HUES6 (cell line): ENCODE measurements at regions not wholly inside any gene's neighbourhood (a gene's known extent, or its start where the extent isn't known, plus 50 kb on each side); places are given as distances from the start of the nearest gene placed in this dataset.
A peak's percentile ranks its signal among the peaks of the same experiment; 100 is the strongest.

ENCODE experiments used
- H3K27ac ChIP-seq: 2 replicates; pipeline ENCODE4 v1.7.0; 2013; ENCODE audit warnings: low read depth, mild to moderate bottlenecking, low read length, inconsistent platforms
- H3K27me3 ChIP-seq: 2 replicates; pipeline ENCODE4 v1.6.1; 2013; ENCODE audit warnings: low read length; ENCODE audit not compliant: control insufficient read depth, insufficient read depth
- H3K36me3 ChIP-seq: 2 replicates; pipeline ENCODE4 v1.6.1; 2013; ENCODE audit warnings: low read length; ENCODE audit not compliant: control insufficient read depth, insufficient read depth
- H3K4me1 ChIP-seq: 2 replicates; pipeline ENCODE4 v1.6.1; 2013; ENCODE audit warnings: low read length; ENCODE audit not compliant: control insufficient read depth, insufficient read depth
- H3K4me3 ChIP-seq: 2 replicates; pipeline ENCODE4 v1.5.1; 2013; ENCODE audit warnings: low read depth, low read length
- H3K9ac ChIP-seq: one replicate; pipeline ENCODE4 v1.6.1; 2013; ENCODE audit warnings: mild to moderate bottlenecking, low read length
- H3K9me3 ChIP-seq: 2 replicates; pipeline ENCODE4 v1.6.1; 2013; ENCODE audit warnings: low read depth, low read length; ENCODE audit not compliant: control insufficient read depth, insufficient read depth

DNA sequence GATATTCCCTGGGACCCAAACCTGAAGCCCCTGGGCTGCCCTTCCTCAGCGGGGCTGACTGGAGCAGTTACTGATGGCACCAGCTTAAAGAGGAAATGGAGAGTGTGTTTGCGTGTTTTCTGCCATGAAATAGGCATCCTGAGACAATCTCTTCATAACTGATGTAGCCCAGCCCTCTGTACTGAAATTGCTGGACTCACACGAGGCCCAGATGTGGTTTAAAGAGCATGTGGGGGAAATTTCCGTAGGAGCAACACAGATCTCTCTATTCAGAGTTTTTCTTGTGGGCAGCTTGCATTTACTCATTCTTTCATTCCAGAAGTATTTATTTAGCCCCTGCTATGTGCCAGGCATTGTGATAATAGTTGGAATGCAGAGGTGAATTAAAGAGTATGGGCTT lies 782.1 kb upstream of the TBX3 start:
- 0 out of 2 replicates have a peak, but pooled peaks cover 4% of the 10 kb centered on the region for H3K27me3 ChIP-seq
- H3K36me3 ChIP-seq, result no peaks in the 10 kb centered on the region
- H3K9ac ChIP-seq, result no peak overlapping the region
- H3K4me1 ChIP-seq, result peaks cover 4% of the 10 kb centered on the region; the same call in 1 of the 2 replicates
- H3K27ac ChIP-seq, result no peak overlapping the region
- no peak overlapping the region for H3K4me3 ChIP-seq
- no peaks in the 10 kb centered on the region for H3K9me3 ChIP-seq

DNA sequence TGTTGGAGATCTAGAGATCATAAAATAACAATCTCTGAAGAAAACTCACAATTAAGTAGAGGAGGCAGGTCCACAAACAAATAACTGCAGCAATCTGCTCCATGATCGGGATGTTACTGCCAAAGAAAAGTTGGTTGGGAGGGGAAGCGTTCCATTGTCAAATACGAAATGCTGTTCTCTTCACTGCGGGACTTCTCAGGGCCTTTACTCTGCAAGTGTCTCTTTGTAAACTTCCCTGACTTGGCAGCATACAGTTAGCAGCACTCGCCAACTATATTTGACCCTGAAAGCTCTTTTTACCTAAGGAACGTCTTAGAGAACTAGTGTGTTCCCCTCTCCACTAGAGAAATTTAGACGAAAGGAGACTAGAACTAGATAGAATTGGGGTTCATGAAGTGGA lies 780.7 kb upstream of the TBX3 start:
- Histone ChIP-seq H3K36me3 (no peaks in the 10 kb centered on the region), H3K27ac (no peak overlapping the region)

DNA sequence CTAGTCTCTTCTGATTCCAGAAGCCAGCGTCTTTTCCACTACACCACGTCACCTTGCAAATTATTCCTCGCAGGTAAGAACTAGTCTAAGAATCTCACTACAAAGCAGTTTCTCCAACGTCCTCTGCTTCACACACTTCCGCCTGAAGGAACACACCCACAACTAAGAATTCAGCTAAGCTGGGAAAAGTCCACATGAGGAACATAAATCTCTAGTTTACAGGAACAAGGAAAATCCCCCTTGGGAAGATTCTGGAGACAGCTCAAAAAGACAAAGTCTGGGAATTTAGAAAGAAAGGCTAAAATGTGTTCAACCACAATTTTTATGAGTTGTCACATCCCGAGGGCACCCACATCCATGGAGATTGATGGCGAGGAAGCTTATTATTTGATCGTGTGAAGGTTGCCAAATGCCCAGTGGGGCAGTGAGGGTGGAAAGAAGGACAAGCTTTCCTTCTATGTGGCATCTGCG lies 780.2 kb upstream of the TBX3 start:
- H3K36me3 ChIP-seq, result no peaks in the 10 kb centered on the region
- 0 out of 2 replicates have a peak, but pooled peaks cover 4% of the 10 kb centered on the region for H3K27me3 ChIP-seq
- peaks cover 4% of the 10 kb centered on the region; the same call in 1 of the 2 replicates for H3K4me1 ChIP-seq
- no peaks in the 10 kb centered on the region for H3K9me3 ChIP-seq
- no peak overlapping the region for H3K9ac ChIP-seq
- H3K27ac ChIP-seq, result no peak overlapping the region
- no peak overlapping the region for H3K4me3 ChIP-seq

More for the DNA sequence above, 780.7 kb upstream of the TBX3 start:
- 0 out of 2 replicates have a peak, but pooled peaks cover 4% of the 10 kb centered on the region for H3K27me3 ChIP-seq
- H3K9me3 ChIP-seq, result no peaks in the 10 kb centered on the region
- no peak overlapping the region for H3K4me3 ChIP-seq
- no peak overlapping the region for H3K9ac ChIP-seq
- peaks cover 4% of the 10 kb centered on the region; the same call in 1 of the 2 replicates for H3K4me1 ChIP-seq

DNA sequence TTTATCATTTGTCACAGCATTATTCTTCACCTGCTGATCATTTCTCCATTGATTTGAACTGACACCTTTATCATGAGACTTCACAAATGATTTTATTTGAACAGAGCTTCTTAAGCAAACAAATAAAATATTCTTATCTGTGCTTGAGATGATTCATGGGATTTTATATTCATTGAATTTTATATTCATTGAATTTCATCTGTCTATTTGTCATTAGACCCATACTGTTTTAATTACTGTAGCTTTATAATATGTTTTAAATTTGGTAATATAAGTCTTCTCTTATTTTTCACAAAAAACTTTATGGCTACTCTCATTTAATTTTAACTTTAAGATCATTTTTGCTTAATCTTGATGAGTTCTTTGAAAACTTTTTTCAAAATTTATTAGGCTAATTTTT lies 777.4 kb upstream of the TBX3 start:
- Histone ChIP-seq H3K36me3 (no peaks in the 10 kb centered on the region), H3K27ac (no peak overlapping the region), H3K27me3 (0 out of 2 replicates have a peak, but pooled peaks cover 4% of the 10 kb centered on the region), H3K9me3 (no peaks in the 10 kb centered on the region), H3K9ac (no peak overlapping the region), H3K4me3 (no peak overlapping the region), H3K4me1 (peaks cover 7% of the 10 kb centered on the region; the same call in 1 of the 2 replicates)

DNA sequence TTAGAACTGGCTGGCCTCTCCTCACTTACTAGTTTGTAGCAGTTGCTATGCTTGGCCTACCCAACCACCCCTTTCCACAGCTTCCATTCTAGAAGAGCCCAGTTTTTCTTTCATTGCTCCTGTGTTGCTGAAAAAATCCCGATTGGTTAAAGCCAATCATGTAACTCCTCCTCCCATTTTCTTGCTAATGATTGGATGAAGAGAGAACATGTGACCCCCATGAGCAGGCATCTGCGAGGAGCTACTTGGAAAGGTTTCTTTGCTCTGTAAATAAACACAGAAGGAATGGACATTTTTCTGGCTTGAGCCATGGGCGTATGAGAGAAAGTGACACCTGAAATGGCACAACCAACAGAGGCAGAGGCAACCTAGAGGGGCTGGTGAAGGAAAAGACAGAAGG lies 773.8 kb upstream of the TBX3 start:
- no peaks in the 10 kb centered on the region for H3K36me3 ChIP-seq
- peaks cover 15% of the 10 kb centered on the region for H3K4me1 ChIP-seq
- no peak overlapping the region for H3K9ac ChIP-seq
- no peak overlapping the region for H3K4me3 ChIP-seq
- H3K27ac ChIP-seq, result no peak overlapping the region
- H3K27me3 ChIP-seq, result no peaks in the 10 kb centered on the region
- no peaks in the 10 kb centered on the region for H3K9me3 ChIP-seq

DNA sequence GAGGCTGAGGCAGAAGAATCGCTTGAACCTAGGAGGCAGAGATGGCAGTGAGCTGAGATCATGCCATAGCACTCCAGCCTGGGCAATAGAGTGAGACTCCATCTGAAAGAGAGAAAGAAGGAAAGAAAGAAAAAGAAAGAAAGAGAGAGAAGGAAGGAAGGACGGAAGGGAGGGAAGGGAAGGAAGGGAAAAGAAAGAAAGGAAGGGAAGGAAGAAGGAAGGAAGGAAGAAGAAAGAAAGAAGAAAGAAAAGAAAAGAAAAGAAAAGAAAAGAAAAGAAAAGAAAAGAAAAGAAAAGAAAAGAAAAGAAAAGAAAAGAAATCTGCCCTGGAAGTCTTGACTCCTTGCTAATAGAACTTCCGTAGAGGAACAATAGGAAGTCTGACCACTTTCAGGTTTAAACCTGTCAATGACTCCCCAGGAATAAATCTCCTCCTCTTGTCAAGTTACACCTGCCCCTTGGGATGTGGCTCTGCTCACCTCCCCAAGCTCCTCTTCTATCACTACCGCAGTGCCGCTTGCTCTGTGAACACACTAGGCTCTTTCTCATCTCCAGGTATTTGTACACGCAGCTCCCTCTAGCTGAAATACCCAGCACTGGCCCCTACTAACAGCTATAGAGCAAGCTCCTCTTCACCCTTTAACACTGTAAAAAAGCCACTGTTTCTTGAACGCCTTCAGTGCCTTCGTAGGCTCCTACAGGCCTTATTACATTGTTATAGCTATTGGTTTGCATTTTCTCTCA lies 773.1 kb upstream of the TBX3 start:
- H3K4me3 ChIP-seq, result no peak overlapping the region
- H3K27ac ChIP-seq, result no peak overlapping the region
- H3K27me3 ChIP-seq, result peaks cover 5% of the 10 kb centered on the region; the same call in 1 of the 2 replicates
- H3K9me3 ChIP-seq, result no peaks in the 10 kb centered on the region
- H3K9ac ChIP-seq, result no peak overlapping the region
- H3K4me1 ChIP-seq, result peaks cover 22% of the 10 kb centered on the region
- no peaks in the 10 kb centered on the region for H3K36me3 ChIP-seq

DNA sequence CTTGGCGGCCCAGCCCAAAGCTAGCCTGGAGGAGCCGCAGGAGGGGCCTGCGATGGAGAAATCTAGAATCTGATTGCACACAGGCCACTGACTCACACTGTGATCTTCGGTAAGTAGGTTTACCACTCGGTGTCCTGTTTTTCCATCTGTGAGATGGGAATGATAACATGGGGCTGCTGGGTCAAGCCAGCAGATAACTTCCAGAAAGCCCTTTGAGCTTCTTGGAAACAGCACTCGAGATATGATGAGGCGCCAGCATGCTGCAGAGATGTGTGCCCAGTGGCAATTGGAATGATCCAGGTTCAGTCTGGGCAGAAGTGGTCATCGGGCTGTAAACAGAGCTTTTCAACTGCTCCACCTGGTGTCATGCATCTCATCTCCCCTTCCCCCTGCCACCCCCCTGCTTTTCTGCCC lies 771.3 kb upstream of the TBX3 start:
- Histone ChIP-seq H3K36me3 (no peaks in the 10 kb centered on the region), H3K9me3 (no peaks in the 10 kb centered on the region), H3K4me3 (no peak overlapping the region), H3K27me3 (peaks cover 18% of the 10 kb centered on the region), H3K9ac (no peak overlapping the region), H3K27ac (no peak overlapping the region), H3K4me1 (peaks cover 35% of the 10 kb centered on the region)

DNA sequence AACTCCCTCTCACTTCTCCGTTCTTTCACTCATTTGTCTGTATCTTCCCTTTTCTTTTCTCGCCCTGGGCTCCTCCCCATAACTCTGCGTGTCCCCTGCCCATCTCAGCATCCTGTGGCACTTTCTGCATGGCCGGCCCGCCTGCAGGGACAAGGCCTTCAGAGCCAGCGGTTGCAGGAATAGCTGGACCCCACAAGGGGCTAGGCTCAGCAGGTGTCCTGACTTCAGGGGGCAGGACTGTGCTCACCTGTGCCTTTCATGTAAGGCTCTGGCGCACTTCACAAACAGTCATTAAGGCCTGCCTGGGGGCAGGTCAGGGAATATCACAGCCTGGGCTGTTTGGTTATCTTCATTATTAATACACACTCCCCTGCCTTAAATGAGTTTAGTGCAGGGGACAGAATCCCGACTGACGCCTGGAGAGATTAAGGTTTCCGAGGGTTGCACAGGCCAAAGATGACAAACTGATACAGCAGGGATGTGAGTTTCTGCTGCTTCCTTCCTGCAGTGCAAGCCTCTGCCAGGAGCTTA lies 768.8 kb upstream of the TBX3 start:
- Histone ChIP-seq H3K27me3 (peaks cover 18% of the 10 kb centered on the region), H3K9me3 (no peaks in the 10 kb centered on the region), H3K9ac (peak overlapping the region; percentile 71), H3K4me3 (peak overlapping the region; percentile 86), H3K27ac (no peak overlapping the region), H3K36me3 (no peaks in the 10 kb centered on the region), H3K4me1 (peaks cover 52% of the 10 kb centered on the region)

DNA sequence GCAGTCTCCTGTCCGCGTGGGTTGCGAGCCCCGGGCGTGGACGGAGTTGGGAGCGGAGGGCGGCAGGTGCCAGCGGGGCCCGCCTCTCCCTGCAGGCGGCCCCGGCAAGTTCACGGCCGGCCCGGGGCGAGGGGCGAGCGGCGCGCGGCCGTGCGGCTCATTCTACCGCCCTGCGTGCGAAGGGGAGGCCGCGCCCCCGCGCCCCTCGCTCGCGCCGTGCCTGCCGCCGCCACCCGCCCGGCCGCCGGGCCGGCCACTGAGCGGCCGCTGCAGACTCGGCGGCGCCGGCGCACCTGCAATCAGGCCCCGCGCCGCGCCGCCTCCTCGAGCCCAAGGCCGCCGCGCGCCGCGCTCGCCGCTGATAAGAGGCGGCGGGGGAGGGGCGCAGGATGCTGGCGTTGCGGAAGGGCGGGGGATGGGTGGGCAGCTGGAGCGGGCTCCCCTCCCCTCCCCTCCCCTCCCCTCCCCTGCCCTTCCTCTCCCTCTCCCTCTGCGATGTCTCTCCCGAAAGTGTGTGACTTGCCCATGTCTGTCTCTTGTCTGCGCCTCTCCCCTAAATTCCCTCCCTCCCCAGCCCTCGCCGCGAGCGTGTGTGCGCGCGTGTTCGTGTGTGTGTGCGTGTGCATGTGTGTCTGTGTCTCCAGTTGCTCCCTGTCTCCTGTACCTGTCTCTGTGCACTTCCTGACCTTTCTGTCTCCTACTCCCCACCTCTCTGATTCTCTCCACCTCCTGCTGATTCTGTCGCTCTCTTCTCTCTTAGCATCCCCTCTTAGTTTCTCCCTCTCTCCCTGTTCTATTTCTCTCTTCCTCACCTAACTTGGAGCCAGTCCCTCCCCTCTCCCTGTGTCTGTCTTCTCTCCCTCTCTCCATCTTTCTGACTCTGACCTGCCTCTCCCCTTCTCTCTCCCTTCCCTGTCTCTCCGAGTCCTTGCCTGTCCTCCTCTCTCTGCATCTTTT lies 768.1 kb upstream of the TBX3 start:
- Histone ChIP-seq H3K27ac (no peak overlapping the region), H3K36me3 (no peaks in the 10 kb centered on the region), H3K9ac (peak overlapping the region; percentile 71), H3K9me3 (no peaks in the 10 kb centered on the region), H3K4me1 (peaks cover 48% of the 10 kb centered on the region), H3K4me3 (peak overlapping the region; percentile 86), H3K27me3 (peaks cover 18% of the 10 kb centered on the region)

DNA sequence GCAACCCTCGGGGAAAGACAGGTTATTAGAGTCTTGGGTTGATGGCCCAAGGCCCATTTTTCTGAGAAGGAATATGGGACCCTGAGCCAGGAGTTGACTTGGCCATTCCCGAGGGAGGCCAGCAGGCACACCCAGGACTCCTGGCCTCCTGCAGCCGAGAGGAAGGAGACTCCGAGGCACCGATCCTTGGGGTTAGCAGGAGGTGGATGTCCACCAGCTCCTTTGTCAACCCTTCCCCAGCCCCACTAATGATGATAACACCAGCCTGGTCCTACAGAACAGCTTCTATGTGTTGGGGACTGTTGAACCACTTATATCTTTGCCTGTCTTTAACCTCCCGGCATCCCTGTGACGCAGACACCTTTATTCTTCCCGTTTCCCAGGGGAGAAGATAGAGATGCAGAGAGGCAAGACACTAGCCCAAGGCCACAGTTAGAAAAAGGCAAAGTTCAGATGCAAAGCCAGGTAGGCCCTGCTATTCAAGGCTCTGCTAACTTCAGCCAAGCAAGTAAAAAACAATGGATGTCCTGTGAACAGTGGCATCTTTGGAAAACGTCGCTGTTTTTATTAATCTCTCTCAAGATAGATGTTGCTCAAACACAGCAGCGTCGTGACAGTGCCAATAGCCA lies 767.3 kb upstream of the TBX3 start:
- H3K4me1 ChIP-seq, result peaks cover 48% of the 10 kb centered on the region
- H3K4me3 ChIP-seq, result peak overlapping the region; percentile 64
- H3K27ac ChIP-seq, result no peak overlapping the region
- no peaks in the 10 kb centered on the region for H3K36me3 ChIP-seq
- peaks cover 18% of the 10 kb centered on the region for H3K27me3 ChIP-seq
- H3K9ac ChIP-seq, result peak overlapping the region; percentile 45
- no peaks in the 10 kb centered on the region for H3K9me3 ChIP-seq
